ENCODE measurements at regions not wholly inside any gene's neighbourhood (a gene's known extent, or its start where the extent isn't known, plus 50 kb on each side); places are given as distances from the start of the nearest gene placed in this dataset.

DNA sequence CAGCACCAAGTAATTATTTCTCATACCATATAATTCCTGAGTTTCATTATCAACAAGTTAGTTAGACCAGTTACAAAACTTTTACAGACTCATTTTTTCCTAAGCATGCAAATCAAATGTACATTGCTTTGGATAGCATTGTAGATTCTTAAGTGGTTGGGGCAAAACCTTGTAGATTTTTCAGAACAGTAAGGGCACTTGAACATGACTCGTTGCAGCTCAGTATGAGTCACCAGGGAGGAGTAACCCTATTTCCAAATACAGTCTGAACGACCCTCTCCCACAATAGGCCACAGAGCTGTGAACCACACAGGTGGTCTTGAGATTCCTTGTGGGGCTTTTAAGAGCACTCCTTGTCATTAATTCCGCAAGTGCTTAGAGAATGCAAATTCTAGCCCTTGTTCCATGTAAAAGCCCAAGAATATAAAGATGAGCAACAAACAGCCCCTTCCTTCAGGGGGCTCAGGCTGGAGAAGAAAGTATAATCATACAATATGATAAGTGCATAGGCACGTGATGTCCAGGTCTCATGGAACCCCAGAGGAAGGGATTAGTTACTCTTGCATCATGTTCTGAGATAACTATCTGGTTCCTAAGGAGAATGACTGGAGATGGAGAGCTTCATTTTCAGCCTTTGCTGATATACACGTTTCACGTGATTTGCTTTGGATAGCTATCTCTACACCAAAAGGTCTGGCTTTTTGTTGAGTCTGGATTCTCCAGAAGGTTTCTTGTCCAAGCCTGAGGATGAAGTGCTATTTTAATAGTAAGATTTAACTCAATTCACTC, 295.7 kb downstream of the KCNN2 start:
- H3K4me2 ChIP-seq (ENCODE audit: extremely low read depth, insufficient read depth, low read length), result no peak overlapping the region

GRCh38 chr5:114649878-114650277, 288.0 kb downstream of the KCNN2 start:
- Histone ChIP-seq H3K4me3 (replicated peaks in 1 of 4; ENCODE audit: control extremely low read depth in 1 of 4, insufficient read depth in 1 of 4, low read depth in 3 of 4, low read length in 4 of 4) (no peak overlapping the region), H3K27me3 (ENCODE audit: control insufficient read depth, insufficient read depth, low read length) (no peaks in the 10 kb centered on the region), H3K36me3 (ENCODE audit: control insufficient read depth, insufficient read depth, low read length) (no peaks in the 10 kb centered on the region), H2AFZ (ENCODE audit: low read length) (no peak overlapping the region), H3K9ac (ENCODE audit: insufficient read depth, low read length) (no peak overlapping the region), H3K79me2 (ENCODE audit: control insufficient read depth, insufficient read depth, low read length) (no peaks in the 10 kb centered on the region), H4K20me1 (ENCODE audit: control insufficient read depth, extremely low read depth, insufficient read depth, low read length) (no peaks in the 10 kb centered on the region), H3K4me1 (ENCODE audit: control insufficient read depth, extremely low read depth, insufficient read depth, low read length) (no peaks in the 10 kb centered on the region), H3K9me3 (ENCODE audit: control insufficient read depth, insufficient read depth, low read depth, low read length) (no peaks in the 10 kb centered on the region), H3K27ac (ENCODE audit: insufficient read depth, low read length) (no peak overlapping the region), H3K4me2 (ENCODE audit: extremely low read depth, insufficient read depth, low read length) (no peak overlapping the region)
- no peak for DNase-seq (ENCODE audit: low read depth in 2 of 2)
- no peak for TF ChIP-seq EZH2 (IDR thresholded peaks at IDR 0.05; ENCODE audit: low read length, missing control alignments)
- TF ChIP-seq, protein P1, sequence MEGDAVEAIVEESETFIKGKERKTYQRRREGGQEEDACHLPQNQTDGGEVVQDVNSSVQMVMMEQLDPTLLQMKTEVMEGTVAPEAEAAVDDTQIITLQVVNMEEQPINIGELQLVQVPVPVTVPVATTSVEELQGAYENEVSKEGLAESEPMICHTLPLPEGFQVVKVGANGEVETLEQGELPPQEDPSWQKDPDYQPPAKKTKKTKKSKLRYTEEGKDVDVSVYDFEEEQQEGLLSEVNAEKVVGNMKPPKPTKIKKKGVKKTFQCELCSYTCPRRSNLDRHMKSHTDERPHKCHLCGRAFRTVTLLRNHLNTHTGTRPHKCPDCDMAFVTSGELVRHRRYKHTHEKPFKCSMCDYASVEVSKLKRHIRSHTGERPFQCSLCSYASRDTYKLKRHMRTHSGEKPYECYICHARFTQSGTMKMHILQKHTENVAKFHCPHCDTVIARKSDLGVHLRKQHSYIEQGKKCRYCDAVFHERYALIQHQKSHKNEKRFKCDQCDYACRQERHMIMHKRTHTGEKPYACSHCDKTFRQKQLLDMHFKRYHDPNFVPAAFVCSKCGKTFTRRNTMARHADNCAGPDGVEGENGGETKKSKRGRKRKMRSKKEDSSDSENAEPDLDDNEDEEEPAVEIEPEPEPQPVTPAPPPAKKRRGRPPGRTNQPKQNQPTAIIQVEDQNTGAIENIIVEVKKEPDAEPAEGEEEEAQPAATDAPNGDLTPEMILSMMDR (conservative IDR thresholded peaks at IDR 0.05 in 1 of 2, IDR thresholded peaks at IDR 0.05 in 1 of 2; ENCODE audit: low read depth in 1 of 2, low read length in 2 of 2), result no peak

More for the DNA sequence above, 295.7 kb downstream of the KCNN2 start:
- no peak for TF ChIP-seq EZH2 (IDR thresholded peaks at IDR 0.05; ENCODE audit: low read length, missing control alignments)
- no peaks in the 10 kb centered on the region for H4K20me1 ChIP-seq (ENCODE audit: control insufficient read depth, extremely low read depth, insufficient read depth, low read length)
- no peaks in the 10 kb centered on the region for H3K27me3 ChIP-seq (ENCODE audit: control insufficient read depth, insufficient read depth, low read length)
- no peak overlapping the region for H2AFZ ChIP-seq (ENCODE audit: low read length)
- H3K9me3 ChIP-seq (ENCODE audit: control insufficient read depth, insufficient read depth, low read depth, low read length), result no peaks in the 10 kb centered on the region
- DNase-seq (ENCODE audit: low read depth in 2 of 2), result no peak
- H3K9ac ChIP-seq (ENCODE audit: insufficient read depth, low read length), result no peak overlapping the region
- no peak overlapping the region for H3K4me3 ChIP-seq (replicated peaks in 1 of 4; ENCODE audit: control extremely low read depth in 1 of 4, insufficient read depth in 1 of 4, low read depth in 3 of 4, low read length in 4 of 4)
- H3K79me2 ChIP-seq (ENCODE audit: control insufficient read depth, insufficient read depth, low read length), result no peaks in the 10 kb centered on the region
- H3K27ac ChIP-seq (ENCODE audit: insufficient read depth, low read length), result no peak overlapping the region
- no peaks in the 10 kb centered on the region for H3K36me3 ChIP-seq (ENCODE audit: control insufficient read depth, insufficient read depth, low read length)
- H3K4me1 ChIP-seq (ENCODE audit: control insufficient read depth, extremely low read depth, insufficient read depth, low read length), result no peaks in the 10 kb centered on the region

DNA sequence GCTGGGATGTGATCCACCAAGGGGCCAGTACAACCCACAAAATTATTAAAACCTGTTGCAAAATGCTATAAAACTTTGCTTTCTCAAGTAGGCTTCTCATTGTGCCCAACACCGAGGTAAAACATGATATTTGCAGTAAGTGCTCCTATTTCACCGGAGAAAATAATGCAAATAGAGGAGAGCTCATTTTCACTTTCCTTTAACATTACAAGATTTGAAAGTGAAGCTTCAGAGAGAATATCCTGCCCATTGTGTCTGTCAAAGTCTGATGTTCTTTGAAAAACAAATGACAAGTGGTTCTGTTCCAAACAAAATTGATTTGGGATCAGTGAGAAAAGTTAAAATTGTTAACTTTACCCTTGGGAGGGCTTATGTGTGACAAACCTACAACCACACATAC, 287.1 kb downstream of the KCNN2 start:
- no peak overlapping the region for H3K9ac ChIP-seq (ENCODE audit: insufficient read depth, low read length)
- H2AFZ ChIP-seq (ENCODE audit: low read length), result no peak overlapping the region
- TF ChIP-seq, protein P1 (conservative IDR thresholded peaks at IDR 0.05 in 1 of 2, IDR thresholded peaks at IDR 0.05 in 1 of 2; ENCODE audit: low read depth in 1 of 2, low read length in 2 of 2), result no peak
- no peak for TF ChIP-seq EZH2 (IDR thresholded peaks at IDR 0.05; ENCODE audit: low read length, missing control alignments)
- no peak overlapping the region for H3K4me3 ChIP-seq (replicated peaks in 1 of 4; ENCODE audit: control extremely low read depth in 1 of 4, insufficient read depth in 1 of 4, low read depth in 3 of 4, low read length in 4 of 4)
- no peaks in the 10 kb centered on the region for H3K79me2 ChIP-seq (ENCODE audit: control insufficient read depth, insufficient read depth, low read length)
- H3K4me1 ChIP-seq (ENCODE audit: control insufficient read depth, extremely low read depth, insufficient read depth, low read length), result no peaks in the 10 kb centered on the region
- DNase-seq (ENCODE audit: low read depth in 2 of 2), result no peak
- H4K20me1 ChIP-seq (ENCODE audit: control insufficient read depth, extremely low read depth, insufficient read depth, low read length), result no peaks in the 10 kb centered on the region
- no peak overlapping the region for H3K27ac ChIP-seq (ENCODE audit: insufficient read depth, low read length)
- H3K27me3 ChIP-seq (ENCODE audit: control insufficient read depth, insufficient read depth, low read length), result no peaks in the 10 kb centered on the region
- no peak overlapping the region for H3K4me2 ChIP-seq (ENCODE audit: extremely low read depth, insufficient read depth, low read length)
- no peaks in the 10 kb centered on the region for H3K9me3 ChIP-seq (ENCODE audit: control insufficient read depth, insufficient read depth, low read depth, low read length)
- no peaks in the 10 kb centered on the region for H3K36me3 ChIP-seq (ENCODE audit: control insufficient read depth, insufficient read depth, low read length)

Data from fibroblast of lung (primary cell).